Gastroesophageal sphincter (tissue), 3 donors: ENCODE measurements at regions not wholly inside any gene's neighbourhood (a gene's known extent, or its start where the extent isn't known, plus 50 kb on each side); places are given as distances from the start of the nearest gene placed in this dataset.

ENCODE experiments used
- CTCF ChIP-seq, 4 experiments: fragments of 200-600 bp in 2 of 4; fragments of 450-650 bp in 2 of 4; sonication (generic) in 1 of 4; IDR thresholded peaks; one replicate each; pipeline ENCODE4 v1.5.1; 2017 to 2019; ENCODE audit warnings: antibody characterized with exemption in 4 of 4, mild to moderate bottlenecking in 2 of 4, moderate library complexity in 2 of 4
- EP300 ChIP-seq: sonication (generic); formaldehyde crosslinking; IDR thresholded peaks from one replicate; pipeline ENCODE4 v1.6.1; 2017; ENCODE audit warnings: antibody characterized with exemption, mild to moderate bottlenecking
- POLR2AphosphoS5 ChIP-seq: sonication (generic); formaldehyde crosslinking; IDR thresholded peaks from one replicate; pipeline ENCODE4 v1.6.1; 2017; ENCODE audit warnings: antibody characterized with exemption

GRCh38 chr11:23948851-23949250 lies 548.0 kb upstream of the LUZP2 start:
- TF ChIP-seq POLR2AphosphoS5 (no peak), CTCF (IDR thresholded peaks at IDR 0.05) (no peak), EP300 (no peak)
